CD4-positive, alpha-beta memory T cell (primary cell): ENCODE measurements at regions not wholly inside any gene's neighbourhood (a gene's known extent, or its start where the extent isn't known, plus 50 kb on each side); places are given as distances from the start of the nearest gene placed in this dataset.
A peak's percentile ranks its signal among the peaks of the same experiment; 100 is the strongest.

ENCODE experiments used
- CTCF ChIA-PET: fragments of 350-600 bp; sonication (Branson Sonifier 250); formaldehyde crosslinking; loops from one replicate; lab custom pipeline; 2021; ENCODE audit warnings: inconsistent platforms; ENCODE audit not compliant: partially characterized antibody; lab: Charles Lee
- POLR2A ChIA-PET: fragments of 350-600 bp; sonication (Branson Sonifier 250); formaldehyde crosslinking; loops from one replicate; lab custom pipeline; 2021; ENCODE audit not compliant: partially characterized antibody; lab: Charles Lee
- DNase-seq, 5 donors: peaks; one replicate each; pipeline versions ENCODE4 v3.0.0 to v3.0.0-alpha.2; 2020 to 2022; ENCODE audit warnings: mixed read lengths in 1 of 5
- H3K27ac ChIP-seq: one replicate; pipeline ENCODE4 v1.7.0; 2013; ENCODE audit warnings: low read depth, low read length
- H3K27me3 ChIP-seq: 2 replicates; pipeline ENCODE4 v1.7.0; 2013; ENCODE audit warnings: mild to moderate bottlenecking, low read length, moderate library complexity; ENCODE audit not compliant: insufficient read depth
- H3K36me3 ChIP-seq: 2 replicates; pipeline ENCODE4 v1.7.0; 2013; ENCODE audit warnings: mild to moderate bottlenecking, low read length, moderate library complexity; ENCODE audit not compliant: insufficient read depth
- H3K4me1 ChIP-seq: 2 replicates; pipeline ENCODE4 v1.7.0; 2013; ENCODE audit warnings: mild to moderate bottlenecking, low read length, moderate library complexity; ENCODE audit not compliant: insufficient read depth
- H3K4me3 ChIP-seq, 2 donors: one replicate each; pipeline ENCODE4 v1.7.0; 2013; ENCODE audit warnings: low read length in 2 of 2, mild to moderate bottlenecking in 1 of 2
- H3K9me3 ChIP-seq, 2 donors: one replicate each; pipeline ENCODE4 v1.7.0; 2013; ENCODE audit warnings: low read length in 2 of 2, control low read depth in 1 of 2; ENCODE audit not compliant: control insufficient read depth in 1 of 2
- H3K27ac Mint-ChIP-seq, 7 donors: one replicate each; pipeline ENCODE4 v1.8.0; 2020 to 2021; ENCODE audit warnings: mixed read lengths in 7 of 7, mild to moderate bottlenecking in 6 of 7, inconsistent platforms in 3 of 7, moderate library complexity in 3 of 7
- H3K27me3 Mint-ChIP-seq, 2 donors: one replicate each; pipeline ENCODE4 v1.8.0; 2020 to 2021; ENCODE audit warnings: mixed read lengths in 2 of 2
- H3K36me3 Mint-ChIP-seq, 2 donors: one replicate each; pipeline ENCODE4 v1.8.0; 2020 to 2021; ENCODE audit warnings: mixed read lengths in 2 of 2, inconsistent platforms in 1 of 2, mild to moderate bottlenecking in 1 of 2
- H3K4me1 Mint-ChIP-seq, 4 donors: one replicate each; pipeline ENCODE4 v1.8.0; 2020 to 2021; ENCODE audit warnings: mixed read lengths in 4 of 4, mild to moderate bottlenecking in 1 of 4
- H3K4me3 Mint-ChIP-seq, 8 donors: one replicate each; pipeline ENCODE4 v1.8.0; 2020 to 2021; ENCODE audit warnings: mixed read lengths in 8 of 8, mild to moderate bottlenecking in 7 of 8, moderate library complexity in 6 of 8, inconsistent platforms in 3 of 8
- H3K9me3 Mint-ChIP-seq, 8 donors: one replicate each; pipeline ENCODE4 v1.8.0; 2020 to 2021; ENCODE audit warnings: mixed read lengths in 8 of 8, mild to moderate bottlenecking in 5 of 8, inconsistent platforms in 3 of 8, moderate library complexity in 1 of 8
- intact Hi-C: fragments of 100-400 bp; cut with micrococcal nuclease; formaldehyde crosslinking; loops from one replicate; pipeline ENCODE4 v1.15.1; 2023

GRCh38 chr12:81953541-81953940 is 194.4 kb upstream of the PPFIA2 start:
- Mint-ChIP-seq H3K27me3 (no peaks in the 10 kb centered on the region), H3K4me1 (peaks cover 5 to 14% (median 8%) of the 10 kb centered on the region in 4 donors), H3K36me3 (no peaks in the 10 kb centered on the region), H3K4me3 (no peak overlapping the region), H3K9me3 (peaks cover 0 to 2% (median 0%) of the 10 kb centered on the region in 8 donors), H3K27ac (no peak overlapping the region)
- H3K9me3 ChIP-seq, result no peaks in the 10 kb centered on the region
- H3K27me3 ChIP-seq, result no peaks in the 10 kb centered on the region
- DNase-seq, result no peak
- POLR2A ChIA-PET, result no interaction called here
- intact Hi-C loops, result no loop called here
- no peaks in the 10 kb centered on the region for H3K36me3 ChIP-seq
- CTCF ChIA-PET, result no interaction called here
- H3K27ac ChIP-seq, result no peak overlapping the region
- H3K4me1 ChIP-seq, result peaks cover 15% of the 10 kb centered on the region
- H3K4me3 ChIP-seq, result no peak overlapping the region

- no peaks in the 10 kb centered on the region for H3K27me3 Mint-ChIP-seq
- CTCF ChIA-PET, result interaction anchor here (0.8 kb wide), 1 partner anchor 21 kb away, joined by 3 read pairs; no protein-coding TSS in a partner anchor
- H3K36me3 Mint-ChIP-seq, result no peaks in the 10 kb centered on the region
- DNase-seq, result no peak
- H3K9me3 Mint-ChIP-seq, result peaks cover 0 to 2% (median 0%) of the 10 kb centered on the region in 8 donors
- H3K27me3 ChIP-seq, result no peaks in the 10 kb centered on the region
- H3K4me3 Mint-ChIP-seq, result no peak overlapping the region
- H3K9me3 ChIP-seq, result no peaks in the 10 kb centered on the region
- peaks cover 15% of the 10 kb centered on the region for H3K4me1 ChIP-seq
- no peak overlapping the region for H3K4me3 ChIP-seq
- POLR2A ChIA-PET, result no interaction called here
- intact Hi-C loops, result no loop called here
- no peak overlapping the region for H3K27ac Mint-ChIP-seq
- H3K4me1 Mint-ChIP-seq, result peaks cover 5 to 15% (median 8%) of the 10 kb centered on the region in 4 donors
- H3K27ac ChIP-seq, result no peak overlapping the region
- H3K36me3 ChIP-seq, result no peaks in the 10 kb centered on the region
Measured at GRCh38 chr12:81950871-81951270, 191.7 kb upstream of the PPFIA2 start.

DNA sequence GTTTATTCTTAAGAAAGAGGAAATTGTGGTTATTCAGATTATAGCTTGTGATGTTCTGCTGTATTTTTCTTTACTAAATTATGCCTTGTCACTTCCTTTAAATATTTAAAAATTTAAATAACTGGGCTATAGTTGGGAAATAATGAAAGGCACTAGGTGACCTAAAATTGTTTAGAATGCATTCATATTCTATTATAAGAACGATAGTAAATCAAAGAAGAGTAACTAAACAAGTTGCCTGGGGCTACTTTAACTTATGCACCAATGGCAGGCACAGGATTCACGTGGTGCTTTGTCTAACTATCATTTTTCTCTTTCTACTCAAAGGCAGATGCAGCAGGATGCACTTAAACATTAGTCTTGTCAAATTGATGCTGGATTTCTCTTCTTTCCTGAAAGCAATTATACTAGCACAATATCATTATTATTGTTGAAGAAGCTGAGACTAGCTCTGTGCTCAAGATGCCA is 190.7 kb upstream of the PPFIA2 start:
- no peak for DNase-seq
- Mint-ChIP-seq H3K4me3 (no peak overlapping the region), H3K9me3 (peaks cover 0 to 2% (median 0%) of the 10 kb centered on the region in 8 donors), H3K27me3 (no peaks in the 10 kb centered on the region), H3K27ac (no peak overlapping the region), H3K4me1 (peaks cover 5 to 15% (median 8%) of the 10 kb centered on the region in 4 donors), H3K36me3 (no peaks in the 10 kb centered on the region)
- POLR2A ChIA-PET, result no interaction called here
- Histone ChIP-seq H3K9me3 (no peaks in the 10 kb centered on the region), H3K4me3 (no peak overlapping the region), H3K4me1 (peaks cover 15% of the 10 kb centered on the region), H3K27ac (no peak overlapping the region), H3K27me3 (no peaks in the 10 kb centered on the region), H3K36me3 (no peaks in the 10 kb centered on the region)
- intact Hi-C loops, result no loop called here
- CTCF ChIA-PET, result interaction anchor here (0.8 kb wide), 1 partner anchor 22 kb away, joined by 3 read pairs; no protein-coding TSS in a partner anchor

DNA sequence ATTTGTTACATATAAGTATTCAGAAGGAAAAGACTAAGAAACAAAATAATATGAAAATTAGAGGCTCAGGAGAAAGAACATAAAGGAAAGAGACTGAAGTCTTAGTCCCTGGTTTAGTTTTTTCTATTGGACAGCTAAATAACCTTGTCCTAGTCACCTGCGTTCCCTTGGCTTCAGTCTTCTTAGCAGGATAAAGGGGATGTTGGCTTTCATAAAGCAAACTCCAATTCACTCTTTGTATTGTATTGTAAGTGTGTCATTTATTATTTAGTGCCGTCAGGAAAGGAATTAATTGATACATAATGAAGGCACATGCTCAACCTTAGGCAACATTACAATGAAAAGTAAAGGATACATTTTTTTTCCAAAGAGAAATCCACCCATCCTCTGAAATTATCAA is 190.3 kb upstream of the PPFIA2 start:
- Mint-ChIP-seq H3K27me3 (no peaks in the 10 kb centered on the region), H3K4me1 (peaks cover 7 to 18% (median 11%) of the 10 kb centered on the region in 4 donors), H3K4me3 (no peak overlapping the region), H3K9me3 (peaks cover 0 to 4% (median 0%) of the 10 kb centered on the region in 8 donors), H3K36me3 (no peaks in the 10 kb centered on the region), H3K27ac (no peak overlapping the region)
- CTCF ChIA-PET, result no interaction called here
- Histone ChIP-seq H3K9me3 (no peaks in the 10 kb centered on the region), H3K27ac (no peak overlapping the region), H3K4me1 (peaks cover 17% of the 10 kb centered on the region), H3K4me3 (no peak overlapping the region), H3K27me3 (no peaks in the 10 kb centered on the region), H3K36me3 (no peaks in the 10 kb centered on the region)
- POLR2A ChIA-PET, result no interaction called here
- intact Hi-C loops, result no loop called here
- DNase-seq, result no peak

- H3K9me3 Mint-ChIP-seq, result peaks cover 0 to 4% (median 0%) of the 10 kb centered on the region in 8 donors
- intact Hi-C loops, result no loop called here
- ChIA-PET CTCF (no interaction called here), POLR2A (no interaction called here)
- DNase-seq, result no peak
- peaks cover 32 to 47% (median 41%) of the 10 kb centered on the region in 4 donors for H3K4me1 Mint-ChIP-seq
- H3K36me3 Mint-ChIP-seq, result no peaks in the 10 kb centered on the region
- peak overlapping the region in 1 of 7 donors; percentile 11 for H3K27ac Mint-ChIP-seq
- H3K36me3 ChIP-seq, result no peaks in the 10 kb centered on the region
- peak overlapping the region in 1 of 8 donors; percentile 38 for H3K4me3 Mint-ChIP-seq
- no peak overlapping the region for H3K27ac ChIP-seq
- peaks cover 50% of the 10 kb centered on the region for H3K4me1 ChIP-seq
- no peaks in the 10 kb centered on the region for H3K27me3 Mint-ChIP-seq
- H3K9me3 ChIP-seq, result no peaks in the 10 kb centered on the region
- H3K27me3 ChIP-seq, result no peaks in the 10 kb centered on the region
- H3K4me3 ChIP-seq, result no peak overlapping the region
Measured at GRCh38 chr12:81944886-81945285, 185.7 kb upstream of the PPFIA2 start.

GRCh38 chr12:81942594-81942993 is 183.4 kb upstream of the PPFIA2 start:
- intact Hi-C loops, result no loop called here
- Mint-ChIP-seq H3K4me3 (peak overlapping the region; percentile 11 to 85 (median 64)), H3K9me3 (peaks cover 0 to 4% (median 2%) of the 10 kb centered on the region in 8 donors), H3K4me1 (peaks cover 32 to 53% (median 43%) of the 10 kb centered on the region in 4 donors), H3K27me3 (no peaks in the 10 kb centered on the region), H3K27ac (peak overlapping the region; percentile 3 to 86 (median 80)), H3K36me3 (no peaks in the 10 kb centered on the region)
- Histone ChIP-seq H3K27me3 (no peaks in the 10 kb centered on the region), H3K27ac (no peak overlapping the region), H3K4me1 (peaks cover 42% of the 10 kb centered on the region), H3K4me3 (no peak overlapping the region), H3K36me3 (no peaks in the 10 kb centered on the region), H3K9me3 (no peaks in the 10 kb centered on the region)
- POLR2A ChIA-PET, result no interaction called here
- CTCF ChIA-PET, result interaction anchor here (1.0 to 1.1 kb wide), 2 partner anchors 11 to 416 kb away, joined by 3 read pairs; partner anchors contain the start of genes CCDC59 and METTL25
- DNase-seq, result peak in 4 of 5 donors; percentile 32 to 41 (median 37)

- ChIA-PET CTCF (no interaction called here), POLR2A (no interaction called here)
- Mint-ChIP-seq H3K36me3 (no peaks in the 10 kb centered on the region), H3K4me1 (no peaks in the 10 kb centered on the region), H3K4me3 (no peak overlapping the region), H3K9me3 (peaks cover 0 to 3% (median 0%) of the 10 kb centered on the region in 8 donors), H3K27me3 (no peaks in the 10 kb centered on the region), H3K27ac (no peak overlapping the region)
- H3K27me3 ChIP-seq, result no peaks in the 10 kb centered on the region
- H3K4me3 ChIP-seq, result no peak overlapping the region
- H3K9me3 ChIP-seq, result no peaks in the 10 kb centered on the region
- H3K27ac ChIP-seq, result no peak overlapping the region
- H3K36me3 ChIP-seq, result no peaks in the 10 kb centered on the region
- intact Hi-C loops, result no loop called here
- DNase-seq, result no peak
- no peaks in the 10 kb centered on the region for H3K4me1 ChIP-seq
Measured at GRCh38 chr12:81930037-81930436, 170.9 kb upstream of the PPFIA2 start.
